WTC11 (cell line): ENCODE measurements at regions not wholly inside any gene's neighbourhood (a gene's known extent, or its start where the extent isn't known, plus 50 kb on each side); places are given as distances from the start of the nearest gene placed in this dataset.

Experiments used
- ATAC-seq: fragments of 200-7000 bp; cut with Tn5 transposase; 2 replicates; pipeline ENCODE4 v1.10.0; 2021; ENCODE audit warnings: mild to moderate bottlenecking, moderate library complexity
- CTCF ChIA-PET: fragments of 300-600 bp; sonication (Branson Sonifier 250); formaldehyde crosslinking; loops from one replicate; lab custom pipeline; 2021; ENCODE audit warnings: antibody characterized with exemption; lab: Charles Lee
- POLR2A ChIA-PET: fragments of 350-600 bp; sonication (Branson Sonifier 250); formaldehyde crosslinking; loops from one replicate; lab custom pipeline; 2021; ENCODE audit warnings: antibody characterized with exemption; lab: Charles Lee
- DNase-seq: peaks from one replicate; pipeline ENCODE4 v3.0.0; 2021; ENCODE audit warnings: low spot score
- H3K27ac Mint-ChIP-seq: 2 replicates; pipeline ENCODE4 v1.8.0; 2021; ENCODE audit warnings: mixed read lengths
- H3K27me3 Mint-ChIP-seq: 2 replicates; pipeline ENCODE4 v1.8.0; 2021; ENCODE audit warnings: low read depth, mild to moderate bottlenecking, moderate library complexity, mixed read lengths
- H3K36me3 Mint-ChIP-seq: 2 replicates; pipeline ENCODE4 v1.8.0; 2021; ENCODE audit warnings: mixed read lengths
- H3K4me1 Mint-ChIP-seq: 2 replicates; pipeline ENCODE4 v1.8.0; 2022; ENCODE audit warnings: mixed read lengths
- H3K4me3 Mint-ChIP-seq: 2 replicates; pipeline ENCODE4 v1.8.0; 2021; ENCODE audit warnings: mild to moderate bottlenecking, moderate library complexity, mixed read lengths
- H3K9me3 Mint-ChIP-seq: 2 replicates; pipeline ENCODE4 v1.8.0; 2021; ENCODE audit warnings: mixed read lengths
- ATF1 ChIP-seq: sonication (generic); formaldehyde crosslinking; IDR thresholded peaks from 2 replicates; pipeline ENCODE4 v1.8.1; 2023; ENCODE audit warnings: mild to moderate bottlenecking, moderate library complexity, missing genetic modification reagents
- ATF6 ChIP-seq: sonication (generic); formaldehyde crosslinking; IDR thresholded peaks from 2 replicates; pipeline ENCODE4 v1.8.1; 2023; ENCODE audit warnings: mild to moderate bottlenecking, missing genetic modification reagents
- CDX4 ChIP-seq: fragments of 250-450 bp; sonication (Bioruptor Pico); IDR thresholded peaks from 2 replicates; pipeline ENCODE4 v1.9.0; 2021; ENCODE audit warnings: moderate library complexity, mild to moderate bottlenecking, inconsistent platforms, borderline replicate concordance
- E2F4 ChIP-seq: sonication (generic); formaldehyde crosslinking; IDR thresholded peaks from 2 replicates; pipeline ENCODE4 v1.8.1; 2022; ENCODE audit warnings: low read depth, mild to moderate bottlenecking, moderate library complexity, missing genetic modification reagents, borderline replicate concordance
- ELF4 ChIP-seq: sonication (generic); formaldehyde crosslinking; IDR thresholded peaks from 2 replicates; pipeline ENCODE4 v1.8.1; 2022; ENCODE audit warnings: low read depth, mild to moderate bottlenecking, moderate library complexity, missing genetic modification reagents
- GTF2I ChIP-seq: fragments of 250-450 bp; sonication (Bioruptor Pico); conservative IDR thresholded peaks from 2 replicates; pipeline ENCODE4 v1.4.0; 2021; ENCODE audit warnings: mild to moderate bottlenecking
- IRF2 ChIP-seq: sonication (generic); formaldehyde crosslinking; IDR thresholded peaks from 2 replicates; pipeline ENCODE4 v1.8.0; 2022; ENCODE audit warnings: low read depth, missing genetic modification reagents, borderline replicate concordance
- MXD4 ChIP-seq: fragments of 250-450 bp; sonication (Bioruptor Pico); IDR thresholded peaks from 2 replicates; pipeline ENCODE4 v1.8.0; 2021; ENCODE audit warnings: mild to moderate bottlenecking, moderate library complexity, borderline replicate concordance
- NR1H2 ChIP-seq: sonication (generic); formaldehyde crosslinking; IDR thresholded peaks from 2 replicates; pipeline ENCODE4 v1.9.0; 2021; ENCODE audit warnings: mild to moderate bottlenecking, moderate library complexity, missing genetic modification reagents
- OVOL2 ChIP-seq: fragments of 250-450 bp; sonication (Bioruptor Pico); IDR thresholded peaks from 2 replicates; pipeline ENCODE4 v1.9.0; 2021; ENCODE audit warnings: mild to moderate bottlenecking, borderline replicate concordance
- PREB ChIP-seq: sonication (generic); formaldehyde crosslinking; IDR thresholded peaks from 2 replicates; pipeline ENCODE4 v1.8.1; 2022; ENCODE audit warnings: mild to moderate bottlenecking, missing genetic modification reagents, moderate library complexity, borderline replicate concordance
- PRRX2 ChIP-seq: fragments of 250-450 bp; sonication (Bioruptor Pico); IDR thresholded peaks from 2 replicates; pipeline ENCODE4 v1.8.0; 2021; ENCODE audit warnings: mild to moderate bottlenecking
- TEAD1 ChIP-seq: sonication (generic); formaldehyde crosslinking; IDR thresholded peaks from 2 replicates; pipeline ENCODE4 v1.8.0; 2022; ENCODE audit warnings: mild to moderate bottlenecking, missing genetic modification reagents
- ZMAT4 ChIP-seq: fragments of 250-450 bp; sonication (Bioruptor Pico); IDR thresholded peaks from 2 replicates; pipeline ENCODE4 v1.9.0; 2021; ENCODE audit warnings: mild to moderate bottlenecking
- ZNF219 ChIP-seq: sonication (generic); formaldehyde crosslinking; IDR thresholded peaks from 2 replicates; pipeline ENCODE4 v1.8.0; 2023; ENCODE audit warnings: missing genetic modification reagents, mild to moderate bottlenecking, borderline replicate concordance
- ZNF281 ChIP-seq: sonication (generic); formaldehyde crosslinking; IDR thresholded peaks from 2 replicates; pipeline ENCODE4 v1.8.0; 2023; ENCODE audit warnings: mild to moderate bottlenecking, missing genetic modification reagents
- ZNF416 ChIP-seq: fragments of 250-450 bp; sonication (Bioruptor Pico); IDR thresholded peaks from 2 replicates; pipeline ENCODE4 v1.9.0; 2021; ENCODE audit warnings: mild to moderate bottlenecking, inconsistent platforms
- ZNF512 ChIP-seq: sonication (generic); formaldehyde crosslinking; IDR thresholded peaks from 2 replicates; pipeline ENCODE4 v1.8.1; 2022; ENCODE audit warnings: missing genetic modification reagents, borderline replicate concordance
- TF ChIP-seq, protein P1 (sequence below): sonication (generic); formaldehyde crosslinking; IDR thresholded peaks from 2 replicates; pipeline ENCODE4 v1.8.1; 2023; ENCODE audit warnings: mild to moderate bottlenecking, missing genetic modification reagents, moderate library complexity
- TF ChIP-seq, protein P2 (sequence below): sonication (generic); formaldehyde crosslinking; IDR thresholded peaks from 2 replicates; pipeline ENCODE4 v1.8.0; 2023; ENCODE audit warnings: missing genetic modification reagents

- Mint-ChIP-seq H3K36me3 (peaks cover 9% of the 10 kb centered on the region), H3K27me3 (no peaks in the 10 kb centered on the region), H3K27ac (no peak overlapping the region), H3K9me3 (peaks cover 4% of the 10 kb centered on the region), H3K4me1 (peaks cover 23% of the 10 kb centered on the region), H3K4me3 (no peak overlapping the region)
- DNase-seq (no peak), ATAC-seq (no peak)
- ChIA-PET POLR2A (interaction anchor here (0.6 kb wide), 1 partner anchor 377 kb away, joined by 7 read pairs; no protein-coding TSS in a partner anchor), CTCF (no interaction called here)
- TF ChIP-seq MXD4, result no peak
- TF ChIP-seq, protein P1, sequence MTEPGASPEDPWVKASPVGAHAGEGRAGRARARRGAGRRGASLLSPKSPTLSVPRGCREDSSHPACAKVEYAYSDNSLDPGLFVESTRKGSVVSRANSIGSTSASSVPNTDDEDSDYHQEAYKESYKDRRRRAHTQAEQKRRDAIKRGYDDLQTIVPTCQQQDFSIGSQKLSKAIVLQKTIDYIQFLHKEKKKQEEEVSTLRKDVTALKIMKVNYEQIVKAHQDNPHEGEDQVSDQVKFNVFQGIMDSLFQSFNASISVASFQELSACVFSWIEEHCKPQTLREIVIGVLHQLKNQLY (CRISPR knock-in tag), result no peak
- no peak for TF ChIP-seq CDX4 (CRISPR knock-in tag)
- TF ChIP-seq NR1H2 (CRISPR knock-in tag), result no peak
- no peak for TF ChIP-seq OVOL2 (CRISPR knock-in tag)
- no peak for TF ChIP-seq GTF2I (CRISPR knock-in tag)
- no peak for TF ChIP-seq ATF1 (CRISPR knock-in tag)
- TF ChIP-seq ZNF416 (CRISPR knock-in tag), result no peak
- no peak for TF ChIP-seq TEAD1 (CRISPR knock-in tag)
- TF ChIP-seq PRRX2 (CRISPR knock-in tag), result no peak
- TF ChIP-seq ELF4 (CRISPR knock-in tag), result no peak
Observed at GRCh38 chr13:50428183-50428877, 413.1 kb downstream of the KCNRG start.

DNA sequence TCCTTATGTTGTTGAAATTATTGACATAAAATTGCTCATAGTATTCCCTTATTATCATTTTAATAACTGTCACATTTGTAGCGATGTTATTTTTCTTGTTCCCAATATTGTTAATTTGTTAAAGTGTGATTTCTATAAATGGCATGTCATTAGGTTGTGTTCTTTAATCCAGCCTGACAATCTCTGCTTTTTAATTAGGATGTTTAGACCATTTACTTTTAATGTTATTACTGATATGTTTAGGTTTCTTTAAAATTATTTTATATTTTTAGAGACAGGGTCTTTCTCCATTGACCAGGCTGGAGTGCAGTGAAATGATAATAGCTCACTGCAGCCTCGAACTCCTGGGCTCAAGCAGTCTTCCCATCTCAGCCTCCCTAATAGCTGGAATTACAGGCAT lies 408.5 kb downstream of the DLEU7 start:
- H3K4me1 Mint-ChIP-seq, result 0 out of 2 replicates have a peak, but pooled peaks cover 1% of the 10 kb centered on the region
- ChIA-PET POLR2A (no interaction called here), CTCF (no interaction called here)
- peaks cover 9% of the 10 kb centered on the region for H3K36me3 Mint-ChIP-seq
- no peak for DNase-seq
- peaks cover 4% of the 10 kb centered on the region for H3K9me3 Mint-ChIP-seq
- H3K27ac Mint-ChIP-seq, result no peak overlapping the region
- ATAC-seq, result no peak
- TF ChIP-seq ZNF281 (no peak), E2F4 (CRISPR knock-in tag) (no peak), ATF6 (no peak)
- no peaks in the 10 kb centered on the region for H3K27me3 Mint-ChIP-seq
- no peak overlapping the region for H3K4me3 Mint-ChIP-seq

GRCh38 chr13:50437252-50437651 lies 406.2 kb downstream of the DLEU7 start:
- Mint-ChIP-seq H3K9me3 (peaks cover 3% of the 10 kb centered on the region), H3K27ac (no peak overlapping the region), H3K4me3 (no peak overlapping the region), H3K36me3 (peaks cover 3% of the 10 kb centered on the region; the same call in 1 of the 2 replicates), H3K4me1 (0 out of 2 replicates have a peak, but pooled peaks cover 6% of the 10 kb centered on the region), H3K27me3 (no peaks in the 10 kb centered on the region)
- DNase-seq, result no peak
- ATAC-seq, result no peak
- ChIA-PET POLR2A (no interaction called here), CTCF (no interaction called here)
- TF ChIP-seq IRF2 (no peak), GTF2I (CRISPR knock-in tag) (no peak), ZMAT4 (CRISPR knock-in tag) (no peak), ZNF219 (no peak), ZNF512 (CRISPR knock-in tag) (no peak), PREB (CRISPR knock-in tag) (no peak)
- TF ChIP-seq, protein P2, sequence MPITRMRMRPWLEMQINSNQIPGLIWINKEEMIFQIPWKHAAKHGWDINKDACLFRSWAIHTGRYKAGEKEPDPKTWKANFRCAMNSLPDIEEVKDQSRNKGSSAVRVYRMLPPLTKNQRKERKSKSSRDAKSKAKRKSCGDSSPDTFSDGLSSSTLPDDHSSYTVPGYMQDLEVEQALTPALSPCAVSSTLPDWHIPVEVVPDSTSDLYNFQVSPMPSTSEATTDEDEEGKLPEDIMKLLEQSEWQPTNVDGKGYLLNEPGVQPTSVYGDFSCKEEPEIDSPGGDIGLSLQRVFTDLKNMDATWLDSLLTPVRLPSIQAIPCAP (CRISPR knock-in tag), result no peak
